Limb (tissue), 2 donors: ENCODE measurements at regions not wholly inside any gene's neighbourhood (a gene's known extent, or its start where the extent isn't known, plus 50 kb on each side); places are given as distances from the start of the nearest gene placed in this dataset.

Experiments used
- DNase-seq, 2 donors: peaks; one replicate each; pipeline ENCODE4 v3.0.0-alpha.2; 2016; ENCODE audit errors: extremely low spot score in 2 of 2

DNA sequence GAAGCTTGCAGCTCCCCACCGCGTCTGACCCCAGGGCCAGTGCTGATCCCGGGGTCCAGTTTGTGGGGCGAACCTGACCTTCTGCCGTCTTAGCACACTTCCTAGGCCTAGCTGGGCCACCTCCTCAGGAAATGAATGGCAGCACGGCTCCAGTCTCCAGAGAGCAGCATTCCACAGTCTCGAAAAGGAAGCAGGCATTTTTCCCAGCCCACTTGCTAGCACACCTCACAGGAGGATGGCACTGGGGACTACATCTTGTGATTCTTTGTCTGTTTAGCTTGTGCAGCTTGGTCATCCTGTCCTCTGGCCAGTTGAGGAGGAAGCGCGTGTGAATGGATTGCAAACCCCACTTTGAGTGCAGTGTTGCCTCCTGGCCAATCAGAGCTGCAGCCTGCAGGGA is 308.0 kb upstream of the IRX2 start:
- no peak for DNase-seq

DNA sequence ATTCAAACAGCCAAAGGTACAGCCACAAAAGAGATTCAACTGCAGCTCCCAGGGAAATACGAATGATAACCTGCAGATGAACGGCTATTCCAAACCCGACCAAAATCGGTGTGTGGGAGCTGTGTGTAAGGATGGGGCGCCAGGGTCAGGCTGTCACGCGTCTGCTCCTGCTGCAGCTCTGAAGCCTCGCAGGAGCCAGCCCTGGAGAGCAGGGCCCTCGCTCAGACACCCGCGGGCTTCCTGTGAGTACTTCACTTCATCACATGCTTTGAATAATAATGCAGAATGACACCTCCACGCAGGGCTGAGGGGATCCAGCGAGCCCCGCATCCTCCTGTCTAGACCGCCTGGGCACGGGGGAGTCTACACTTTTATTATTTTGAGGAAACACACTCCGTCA is 307.5 kb upstream of the IRX2 start:
- no peak for DNase-seq

DNA sequence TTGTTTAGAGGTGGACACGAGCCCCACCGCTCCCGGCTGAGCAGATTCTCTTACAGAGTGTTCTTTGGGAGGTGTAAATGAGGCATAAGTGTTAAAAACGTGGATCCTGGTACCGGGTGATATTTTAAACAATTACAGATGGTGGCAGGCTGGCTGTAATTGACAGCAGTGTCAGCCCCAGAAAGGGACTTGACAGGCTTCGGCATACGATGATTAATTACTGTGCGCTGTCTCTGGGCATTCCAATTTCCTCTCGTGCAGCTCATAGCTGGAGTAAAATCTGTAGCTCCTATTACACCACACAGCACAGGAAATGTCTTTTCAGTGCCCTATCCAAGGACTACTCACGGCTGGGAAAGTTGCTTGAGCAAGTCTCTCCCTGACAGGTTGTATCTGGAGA is 305.4 kb upstream of the IRX2 start:
- DNase-seq = no peak

DNA sequence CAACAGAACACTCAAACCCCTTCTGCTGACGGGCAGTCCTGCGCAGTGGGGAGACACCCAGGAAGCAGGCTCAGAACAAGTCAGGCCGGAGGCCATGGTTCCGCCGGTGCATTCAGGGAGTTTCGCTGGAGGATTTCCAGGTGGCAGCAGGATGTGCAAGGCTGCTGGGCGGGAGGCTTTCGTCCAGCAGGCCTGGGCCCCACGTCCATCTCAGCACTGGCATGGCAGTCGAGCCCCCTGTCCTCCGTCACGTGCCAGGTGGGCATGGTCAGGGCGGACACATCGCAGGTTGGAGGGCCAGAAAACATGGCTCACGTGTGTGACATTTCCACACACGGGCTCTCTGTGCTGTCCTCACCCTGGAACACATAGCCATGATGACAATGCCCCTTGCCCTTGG is 299.9 kb upstream of the IRX2 start:
- DNase-seq = no peak

DNA sequence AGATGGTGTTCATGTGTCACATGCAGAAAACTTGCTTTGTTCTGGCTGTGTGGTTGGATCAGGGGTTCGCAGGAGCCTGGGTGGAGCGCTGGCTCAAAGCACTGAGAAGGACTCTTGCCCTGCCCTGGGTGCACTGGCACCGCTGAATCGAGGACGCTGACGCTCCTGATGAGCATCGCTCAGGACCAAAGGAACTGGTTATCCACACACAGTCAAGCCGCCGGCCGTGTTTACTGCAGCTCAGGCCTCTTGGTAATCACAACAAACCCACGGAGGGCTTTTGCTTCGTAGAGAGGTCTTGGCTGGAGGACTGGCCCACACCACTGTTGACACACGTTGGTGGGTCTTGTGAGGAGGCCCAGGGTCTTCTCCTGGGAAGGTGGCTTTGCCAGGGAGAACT is 299.4 kb upstream of the IRX2 start:
- DNase-seq = no peak

DNA sequence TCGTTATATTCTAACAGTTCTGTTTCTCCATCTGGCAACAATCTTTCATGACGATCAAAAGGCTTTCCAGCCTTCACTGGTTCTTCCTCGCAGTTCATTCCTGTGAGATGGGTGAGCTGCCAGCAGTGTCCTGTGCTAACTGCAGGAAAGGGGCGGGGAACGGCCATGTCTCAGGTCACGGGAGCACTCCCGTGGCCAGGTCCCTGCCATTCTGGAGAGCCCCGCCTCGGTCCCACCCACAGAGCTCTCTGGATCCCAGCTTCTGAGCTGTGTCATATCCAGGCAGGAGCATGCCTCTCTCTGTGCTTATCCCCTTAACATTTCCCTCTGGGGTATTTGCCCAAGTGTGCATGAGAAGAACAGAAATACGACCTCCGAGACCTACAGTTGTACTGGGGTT is 297.8 kb upstream of the IRX2 start:
- DNase-seq = no peak

DNA sequence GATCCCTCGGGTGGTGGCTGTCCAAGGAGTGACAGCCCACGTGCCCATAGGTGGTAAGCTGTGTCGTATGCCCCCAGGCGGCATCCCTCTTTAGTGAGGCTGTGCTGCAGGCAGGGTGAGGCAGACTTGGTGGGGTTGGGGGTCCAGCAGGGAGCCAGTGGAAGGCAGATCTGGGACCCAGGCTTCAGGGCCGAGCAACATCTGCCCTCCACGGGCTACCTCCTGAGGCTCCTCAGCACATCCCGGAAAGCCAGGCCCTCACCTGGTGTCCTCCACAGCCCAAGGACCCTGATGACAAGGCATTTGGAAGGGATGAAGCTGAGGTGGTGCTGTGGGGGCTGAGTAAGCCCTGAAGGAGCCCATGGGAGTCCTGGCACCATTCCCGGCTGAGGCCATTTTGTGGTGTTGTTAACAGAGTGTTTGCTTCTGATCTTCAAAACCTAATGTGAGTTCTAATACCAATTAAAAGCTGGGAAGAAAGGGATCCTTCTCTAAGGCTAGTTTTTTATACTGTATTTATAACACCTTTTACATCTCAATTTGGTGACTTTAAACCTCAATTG is 295.8 kb upstream of the IRX2 start:
- no peak for DNase-seq

DNA sequence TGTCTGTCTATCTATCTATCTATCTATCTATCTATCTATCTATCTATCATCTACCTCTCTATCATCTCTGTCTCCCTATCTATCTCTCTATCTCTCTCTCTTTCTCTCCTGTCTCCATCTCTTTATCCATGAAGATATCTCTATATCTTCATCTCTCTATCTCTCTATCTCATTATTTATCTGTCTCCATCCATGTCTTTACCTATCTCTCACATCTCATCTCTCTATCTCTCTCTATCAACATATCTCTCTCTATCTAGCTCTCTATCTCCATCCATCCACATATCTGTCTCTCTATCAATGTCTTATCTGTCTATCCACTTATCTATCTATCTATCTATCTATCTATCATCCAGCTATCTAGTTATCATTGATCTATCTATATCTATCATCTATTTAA is 292.1 kb upstream of the IRX2 start:
- no peak for DNase-seq

DNA sequence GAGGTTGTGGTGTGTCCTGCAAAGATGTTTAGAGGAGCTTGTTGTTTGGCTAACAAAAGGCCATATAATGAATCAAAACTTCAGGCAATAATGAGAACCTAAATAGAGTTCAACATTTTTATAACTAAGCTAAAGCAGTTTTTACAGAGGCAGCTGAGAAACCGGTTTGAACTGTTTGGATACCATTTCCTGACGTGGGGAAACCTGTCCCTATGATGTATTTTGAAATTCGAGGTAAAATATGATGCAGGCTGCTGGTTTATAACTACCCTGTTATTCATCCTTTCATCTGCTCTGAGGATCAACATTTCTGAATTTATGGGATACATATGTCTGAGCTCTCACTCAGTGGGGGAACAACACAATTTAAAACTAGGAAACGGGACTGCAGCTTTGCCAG is 289.5 kb upstream of the IRX2 start:
- no peak for DNase-seq

DNA sequence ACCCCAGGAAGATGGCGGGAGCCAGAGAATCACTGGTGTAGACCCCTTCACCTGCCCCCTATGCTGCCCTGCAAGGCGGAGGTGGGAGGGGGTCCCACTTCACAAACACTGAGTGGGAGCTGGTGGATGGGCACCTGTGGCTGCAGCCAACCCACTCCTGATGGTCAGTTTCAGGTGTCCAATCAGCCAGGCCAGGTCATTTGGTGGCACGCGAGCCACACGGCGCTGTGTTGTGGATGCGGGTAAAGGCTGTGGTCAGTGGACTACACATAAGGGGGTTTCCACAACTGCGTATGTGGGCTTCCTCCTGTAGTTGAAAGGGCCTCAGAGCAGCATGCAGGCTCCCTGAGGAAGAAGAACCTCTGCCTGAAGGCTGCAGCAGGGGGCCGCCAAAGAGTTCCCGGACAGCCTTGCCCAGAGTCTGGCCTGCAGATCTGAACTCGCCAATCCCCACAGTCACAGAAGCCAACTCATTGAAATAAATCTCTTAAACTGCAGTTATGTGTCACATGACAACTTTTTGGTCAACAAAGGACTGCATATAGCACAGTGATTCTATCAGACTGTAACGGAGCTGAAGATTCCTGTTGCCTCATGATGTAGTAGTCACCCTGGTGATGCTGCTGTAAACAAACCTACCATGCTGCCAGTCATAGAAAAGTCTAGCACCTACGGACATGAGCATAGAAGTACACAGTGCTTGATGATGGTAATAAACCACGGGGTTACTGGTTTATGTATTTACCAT is 284.7 kb upstream of the IRX2 start:
- DNase-seq = no peak

DNA sequence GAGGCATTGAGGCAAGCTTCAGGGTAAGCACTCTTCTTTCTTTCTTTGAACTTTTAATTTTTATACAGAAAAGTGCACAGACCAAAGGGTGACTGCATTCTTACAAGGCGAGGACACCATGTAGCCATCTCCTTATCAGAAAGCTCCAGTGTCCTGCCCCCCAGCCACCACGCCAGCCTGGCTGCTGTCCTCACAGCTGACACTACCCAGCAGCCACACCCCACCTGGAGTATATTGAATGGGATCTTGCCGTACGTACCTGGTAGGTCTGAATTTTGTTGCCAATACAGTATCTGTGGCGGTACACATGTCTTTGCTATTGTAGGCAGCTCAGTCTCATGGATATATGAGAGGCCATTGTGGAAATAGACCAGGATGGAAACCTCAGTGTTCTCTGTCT is 284.0 kb upstream of the IRX2 start:
- DNase-seq = no peak

DNA sequence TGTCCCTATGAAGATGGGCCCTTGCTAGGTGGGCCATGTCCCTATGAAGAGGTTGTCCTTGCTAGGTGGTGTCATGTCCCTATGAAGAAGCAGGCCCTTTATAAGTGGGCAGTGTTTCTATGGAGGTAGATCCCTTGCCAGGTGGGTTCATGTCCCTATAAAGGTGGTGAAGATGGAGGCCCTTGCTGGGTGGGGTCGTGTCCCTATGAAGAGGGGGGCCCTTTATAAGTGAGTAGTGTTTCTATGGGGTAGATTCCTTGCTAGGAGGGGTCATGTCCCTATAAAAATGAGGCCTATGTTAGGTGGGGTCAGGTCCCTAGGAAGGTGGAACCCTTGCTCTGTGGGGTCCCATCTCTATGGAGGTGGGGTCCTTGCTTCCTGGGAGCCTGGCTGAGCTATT is 283.4 kb upstream of the IRX2 start:
- no peak for DNase-seq

DNA sequence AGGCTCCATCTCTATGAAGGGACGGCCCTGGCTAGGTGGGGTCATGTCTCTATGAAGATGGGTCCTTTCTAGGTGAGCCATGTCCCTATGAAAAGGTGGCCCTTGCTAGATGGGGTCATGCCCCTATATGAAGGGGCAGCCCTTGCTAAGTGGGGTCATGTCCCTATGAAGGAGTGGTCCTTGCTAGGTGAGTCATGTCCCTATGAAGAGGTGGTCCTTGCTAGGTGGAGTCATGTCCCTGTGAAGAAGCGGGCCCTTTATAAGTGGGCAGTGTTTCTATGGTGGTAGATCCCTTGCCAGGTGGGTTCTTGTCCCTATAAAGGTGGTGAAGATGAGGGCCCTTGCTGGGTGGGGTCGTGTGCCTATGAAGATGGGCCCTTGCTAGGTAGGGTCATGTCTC is 283.0 kb upstream of the IRX2 start:
- no peak for DNase-seq

DNA sequence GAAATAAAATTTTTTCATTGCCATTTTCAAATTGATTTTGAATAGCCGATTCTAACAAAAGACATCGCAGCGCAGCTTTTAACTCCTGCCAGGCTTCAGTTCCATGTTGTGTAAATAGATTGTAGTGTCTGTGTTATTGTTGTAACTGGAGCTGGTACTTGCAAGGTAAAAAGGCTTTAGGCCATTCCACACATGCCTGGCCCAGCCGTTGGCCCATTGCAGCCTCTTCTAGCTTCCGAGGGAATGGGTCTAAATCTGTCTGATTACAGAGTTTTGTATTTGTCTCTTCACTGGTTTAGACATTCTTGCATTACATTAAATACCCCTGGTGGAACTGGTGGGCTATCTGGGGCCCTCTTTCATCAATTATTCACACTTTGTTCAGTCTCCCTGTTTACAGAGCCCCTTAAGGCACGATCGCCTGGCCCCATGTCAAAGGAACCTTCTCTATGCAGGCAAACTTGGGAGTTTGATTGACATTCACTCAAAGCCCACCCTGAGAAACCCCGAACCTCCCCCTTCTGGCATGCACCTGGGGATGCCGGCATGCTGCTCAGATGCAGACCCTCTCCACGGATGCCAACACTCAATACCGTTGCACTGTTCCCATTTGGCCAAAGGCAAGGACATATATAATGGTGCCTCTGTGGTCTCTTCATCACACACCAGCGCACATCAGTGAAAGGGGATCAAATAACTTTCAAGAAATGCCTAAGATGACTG is 281.7 kb upstream of the IRX2 start:
- DNase-seq = no peak

DNA sequence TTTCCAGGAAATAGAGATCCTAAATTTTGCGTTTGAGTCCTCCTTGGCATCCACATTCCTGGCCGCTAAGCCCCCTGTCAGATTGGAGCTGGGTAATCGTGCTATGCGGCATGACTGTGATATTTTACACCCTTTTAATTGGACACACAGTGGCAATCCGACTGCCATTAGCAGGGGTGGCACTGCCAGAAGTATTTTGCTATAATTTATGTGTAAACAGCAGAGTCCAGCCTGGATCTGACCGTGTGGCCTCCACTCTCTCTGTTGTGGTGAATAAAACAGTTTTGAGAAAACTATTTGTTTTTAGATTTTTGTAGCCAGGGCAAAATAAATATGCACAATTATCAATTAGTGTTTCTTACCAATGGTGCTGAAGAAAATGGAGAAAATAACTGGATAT is 281.0 kb upstream of the IRX2 start:
- DNase-seq = no peak

DNA sequence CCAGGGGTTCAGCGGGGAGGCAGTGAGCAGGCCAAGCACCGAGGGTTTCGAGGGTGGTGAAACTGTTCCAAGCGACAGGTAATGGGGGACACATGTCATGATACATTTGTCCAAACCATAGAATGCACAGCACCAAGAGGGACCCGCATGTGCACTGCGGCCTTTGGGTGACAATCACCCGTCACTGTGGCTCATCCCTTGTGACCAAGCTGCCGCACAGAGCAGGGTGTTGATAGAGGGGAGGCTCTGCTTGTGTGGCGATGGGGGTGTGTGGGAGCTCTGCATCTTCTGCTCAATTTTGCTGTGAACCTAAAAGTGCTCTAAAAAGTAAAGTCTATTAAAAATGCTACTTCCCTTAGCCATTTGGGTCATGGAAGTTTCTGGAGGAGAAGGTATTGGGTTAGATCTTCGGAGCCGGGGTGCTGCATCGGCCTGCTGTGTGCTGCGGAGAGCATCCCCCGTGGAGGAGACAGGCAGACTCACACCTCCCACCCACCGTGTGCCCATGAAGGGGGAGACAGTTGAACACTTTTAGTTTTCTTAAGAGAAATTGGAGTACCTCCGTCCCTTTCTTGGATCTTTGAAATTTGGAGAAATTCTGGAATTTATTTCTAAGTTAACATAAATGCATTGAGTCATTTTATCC is 280.4 kb upstream of the IRX2 start:
- no peak for DNase-seq

DNA sequence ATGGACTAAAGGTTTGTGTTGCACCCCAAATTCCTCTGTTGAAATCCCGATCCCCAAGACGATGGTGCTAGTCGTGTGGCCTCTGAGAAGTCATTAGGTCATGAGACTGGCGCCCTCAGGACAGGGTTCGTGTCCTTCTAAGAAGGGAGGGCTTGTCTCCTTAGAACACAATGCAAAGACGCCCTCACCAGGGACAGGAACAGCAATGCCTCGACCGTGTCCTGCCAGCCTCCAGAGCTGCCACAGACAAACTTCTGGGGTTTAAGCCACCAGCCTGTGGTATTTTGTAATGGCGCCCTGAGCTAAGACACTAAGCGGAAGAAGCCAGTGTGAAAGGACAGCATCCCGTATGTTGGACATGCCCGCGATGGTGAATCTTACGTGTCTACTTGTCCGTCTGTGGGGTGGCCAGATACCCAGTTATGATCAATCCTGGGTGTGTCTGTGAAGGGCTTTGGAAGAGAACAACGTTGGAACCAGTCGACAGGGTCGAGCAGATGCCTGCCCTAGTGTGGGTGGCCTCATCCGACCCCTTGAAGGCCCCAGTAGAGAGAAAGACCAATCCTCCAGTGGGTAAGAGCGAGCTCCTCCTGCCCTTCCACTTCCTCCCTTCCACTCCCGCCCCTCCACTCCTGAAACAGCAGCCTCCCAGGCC is 279.2 kb upstream of the IRX2 start:
- no peak for DNase-seq

DNA sequence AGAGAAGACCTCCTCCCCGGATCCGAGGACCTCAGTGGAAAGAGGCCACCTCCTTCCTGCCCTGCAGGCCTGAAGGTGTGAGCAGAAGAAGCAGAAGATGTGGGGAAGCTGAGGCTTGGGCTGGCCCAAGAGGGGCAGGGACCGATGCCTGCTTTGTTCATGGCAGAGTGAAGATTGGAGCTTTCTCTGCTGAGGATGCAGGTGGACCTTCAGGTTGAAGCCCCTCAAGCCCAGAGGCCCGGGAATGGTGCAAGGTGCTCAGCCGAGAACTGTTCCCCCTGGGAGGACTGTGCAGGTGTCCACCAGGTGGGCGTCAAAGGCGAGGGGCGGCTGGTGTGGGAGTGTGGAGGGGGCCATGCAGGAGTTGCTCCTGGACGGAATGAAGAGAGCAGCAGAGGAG is 277.9 kb upstream of the IRX2 start:
- DNase-seq = no peak

DNA sequence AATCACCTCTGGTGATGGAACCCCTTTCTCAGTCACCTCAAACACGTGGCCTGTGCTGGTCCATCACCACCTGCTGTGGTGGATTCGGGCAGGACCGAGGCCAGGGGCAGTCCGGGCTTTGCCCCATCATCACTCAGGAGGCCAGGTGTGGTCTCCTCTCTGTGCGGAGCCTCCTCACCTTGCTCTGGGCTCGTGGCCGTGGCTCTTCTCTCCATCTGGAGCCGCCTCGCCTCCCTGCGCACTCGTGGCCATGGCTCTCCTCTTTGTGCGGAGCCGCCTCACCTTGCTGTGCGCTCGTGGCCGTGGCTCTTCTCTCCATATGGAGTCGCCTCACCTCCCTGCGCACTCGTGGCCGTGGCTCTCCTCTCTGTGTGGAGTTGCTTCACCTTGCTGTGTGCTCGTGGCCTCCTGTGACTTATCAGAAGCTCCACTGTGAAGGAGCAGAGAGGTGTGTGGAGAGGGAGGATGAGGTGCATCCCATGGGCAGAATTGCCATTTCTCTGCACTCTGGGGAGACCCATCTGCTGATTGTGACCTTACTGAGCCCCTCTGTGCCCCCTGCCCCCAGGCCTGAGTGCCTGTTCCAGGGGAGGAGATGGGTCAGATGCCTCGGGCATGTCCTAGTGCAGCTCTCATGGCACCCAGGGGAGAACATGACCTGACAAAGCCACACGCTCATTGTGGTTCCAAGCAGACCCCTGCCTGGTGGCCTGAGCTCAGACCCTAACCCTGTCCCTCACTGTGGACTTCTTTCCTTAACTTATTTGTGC is 276.6 kb upstream of the IRX2 start:
- DNase-seq = no peak

DNA sequence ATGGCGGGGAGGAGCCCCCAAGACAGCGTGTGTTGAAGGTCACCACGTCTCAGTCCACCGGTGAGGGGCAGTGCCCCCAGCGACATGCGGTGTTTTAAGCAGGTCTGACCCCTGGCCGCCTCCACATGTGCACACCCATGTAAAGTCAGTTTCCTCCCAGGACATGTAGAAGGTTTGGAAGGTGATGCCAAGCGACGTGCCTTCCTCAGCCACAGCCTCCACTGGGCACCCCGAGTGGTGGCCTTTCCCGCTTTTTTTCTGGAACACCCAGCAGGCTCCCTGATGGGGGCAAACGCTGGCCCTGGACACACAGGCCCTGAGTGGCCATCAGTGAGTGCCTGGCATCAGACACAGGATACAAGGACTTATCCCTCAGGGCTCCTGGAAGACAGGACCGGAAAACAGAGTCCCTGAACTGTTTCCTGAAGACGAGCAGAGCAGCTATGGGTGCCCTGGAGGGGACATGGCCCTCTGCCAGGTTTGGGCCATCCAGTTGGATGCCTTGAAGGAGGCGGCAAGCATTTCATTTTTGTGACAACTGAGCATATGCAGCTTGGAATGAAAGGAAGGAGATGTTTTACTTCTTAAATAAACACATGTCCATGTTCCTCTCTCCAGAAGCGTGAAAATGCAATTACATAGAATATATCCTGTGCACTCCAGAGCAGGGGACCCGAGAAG is 275.8 kb upstream of the IRX2 start:
- DNase-seq = no peak

DNA sequence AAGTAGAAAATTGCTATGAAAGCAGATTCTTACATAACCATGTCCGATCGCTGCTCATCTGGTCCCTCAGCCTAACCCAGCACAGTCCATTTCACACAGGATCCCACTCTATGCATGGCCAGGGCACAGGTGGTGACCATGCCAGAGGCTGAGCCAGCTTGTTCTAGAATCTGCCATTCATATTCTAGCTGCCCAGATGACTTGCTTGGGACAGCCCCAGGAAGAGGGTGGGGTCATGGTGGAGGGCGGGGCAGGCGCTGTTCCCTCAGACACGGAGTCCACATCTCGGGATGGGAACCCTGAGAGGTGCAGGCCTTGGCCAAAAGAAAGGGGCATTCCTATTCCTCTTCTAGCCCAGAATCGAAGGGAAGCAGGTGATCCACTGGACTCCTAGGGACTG is 275.2 kb upstream of the IRX2 start:
- no peak for DNase-seq
